ENCODE measurements at regions not wholly inside any gene's neighbourhood (a gene's known extent, or its start where the extent isn't known, plus 50 kb on each side); places are given as distances from the start of the nearest gene placed in this dataset.

DNA sequence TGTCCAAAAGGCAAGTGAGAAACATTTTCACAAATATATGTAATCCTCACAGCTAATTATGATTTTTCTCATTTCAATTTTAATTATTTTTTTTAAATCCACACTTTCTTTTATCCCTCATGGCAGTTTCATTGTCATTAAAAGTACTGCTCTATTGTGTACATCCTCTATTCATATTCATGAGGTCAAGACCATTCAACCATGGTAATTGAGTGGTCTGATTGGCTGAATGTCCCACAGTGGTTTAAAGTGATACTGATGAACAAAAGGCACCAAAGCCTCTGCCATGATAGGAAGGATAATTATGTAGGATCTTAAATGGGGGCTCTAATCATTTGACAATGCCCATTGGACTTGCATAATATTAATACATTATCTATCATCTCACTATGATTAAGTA, 108.4 kb upstream of the EPHA4 start:
- TF ChIP-seq, protein P1, sequence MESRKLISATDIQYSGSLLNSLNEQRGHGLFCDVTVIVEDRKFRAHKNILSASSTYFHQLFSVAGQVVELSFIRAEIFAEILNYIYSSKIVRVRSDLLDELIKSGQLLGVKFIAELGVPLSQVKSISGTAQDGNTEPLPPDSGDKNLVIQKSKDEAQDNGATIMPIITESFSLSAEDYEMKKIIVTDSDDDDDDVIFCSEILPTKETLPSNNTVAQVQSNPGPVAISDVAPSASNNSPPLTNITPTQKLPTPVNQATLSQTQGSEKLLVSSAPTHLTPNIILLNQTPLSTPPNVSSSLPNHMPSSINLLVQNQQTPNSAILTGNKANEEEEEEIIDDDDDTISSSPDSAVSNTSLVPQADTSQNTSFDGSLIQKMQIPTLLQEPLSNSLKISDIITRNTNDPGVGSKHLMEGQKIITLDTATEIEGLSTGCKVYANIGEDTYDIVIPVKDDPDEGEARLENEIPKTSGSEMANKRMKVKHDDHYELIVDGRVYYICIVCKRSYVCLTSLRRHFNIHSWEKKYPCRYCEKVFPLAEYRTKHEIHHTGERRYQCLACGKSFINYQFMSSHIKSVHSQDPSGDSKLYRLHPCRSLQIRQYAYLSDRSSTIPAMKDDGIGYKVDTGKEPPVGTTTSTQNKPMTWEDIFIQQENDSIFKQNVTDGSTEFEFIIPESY (IDR thresholded peaks at IDR 0.05; ENCODE audit: borderline replicate concordance, low read depth), result no peak
- TF ChIP-seq TAF1 (IDR thresholded peaks at IDR 0.05; ENCODE audit: borderline replicate concordance, low read depth, low read length), result no peak
- no peak for TF ChIP-seq FOXM1 (IDR thresholded peaks at IDR 0.05; ENCODE audit: low read depth)
- TF ChIP-seq, protein P2, sequence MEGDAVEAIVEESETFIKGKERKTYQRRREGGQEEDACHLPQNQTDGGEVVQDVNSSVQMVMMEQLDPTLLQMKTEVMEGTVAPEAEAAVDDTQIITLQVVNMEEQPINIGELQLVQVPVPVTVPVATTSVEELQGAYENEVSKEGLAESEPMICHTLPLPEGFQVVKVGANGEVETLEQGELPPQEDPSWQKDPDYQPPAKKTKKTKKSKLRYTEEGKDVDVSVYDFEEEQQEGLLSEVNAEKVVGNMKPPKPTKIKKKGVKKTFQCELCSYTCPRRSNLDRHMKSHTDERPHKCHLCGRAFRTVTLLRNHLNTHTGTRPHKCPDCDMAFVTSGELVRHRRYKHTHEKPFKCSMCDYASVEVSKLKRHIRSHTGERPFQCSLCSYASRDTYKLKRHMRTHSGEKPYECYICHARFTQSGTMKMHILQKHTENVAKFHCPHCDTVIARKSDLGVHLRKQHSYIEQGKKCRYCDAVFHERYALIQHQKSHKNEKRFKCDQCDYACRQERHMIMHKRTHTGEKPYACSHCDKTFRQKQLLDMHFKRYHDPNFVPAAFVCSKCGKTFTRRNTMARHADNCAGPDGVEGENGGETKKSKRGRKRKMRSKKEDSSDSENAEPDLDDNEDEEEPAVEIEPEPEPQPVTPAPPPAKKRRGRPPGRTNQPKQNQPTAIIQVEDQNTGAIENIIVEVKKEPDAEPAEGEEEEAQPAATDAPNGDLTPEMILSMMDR (IDR thresholded peaks at IDR 0.05), result no peak
- TF ChIP-seq GABPA (IDR thresholded peaks at IDR 0.05; ENCODE audit: low read depth), result no peak
- TF ChIP-seq, protein P3, sequence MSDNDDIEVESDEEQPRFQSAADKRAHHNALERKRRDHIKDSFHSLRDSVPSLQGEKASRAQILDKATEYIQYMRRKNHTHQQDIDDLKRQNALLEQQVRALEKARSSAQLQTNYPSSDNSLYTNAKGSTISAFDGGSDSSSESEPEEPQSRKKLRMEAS (IDR thresholded peaks at IDR 0.05; ENCODE audit: low read depth), result no peak
- TF ChIP-seq RFX5 (IDR thresholded peaks at IDR 0.05; ENCODE audit: low read length), result no peak
- TF ChIP-seq EZH2phosphoT487 (IDR thresholded peaks at IDR 0.05; ENCODE audit: borderline replicate concordance, low read depth), result no peak
